Loucy (cell line): ENCODE measurements at regions not wholly inside any gene's neighbourhood (a gene's known extent, or its start where the extent isn't known, plus 50 kb on each side); places are given as distances from the start of the nearest gene placed in this dataset.

Experiments
- H2AFZ ChIP-seq: fragments of 200-600 bp; sonication (generic); 2 replicates; pipeline ENCODE4 v1.6.0; 2016; ENCODE audit warnings: antibody characterized with exemption, mild to moderate bottlenecking, low read length, moderate library complexity
- H3F3A ChIP-seq: fragments of 200-600 bp; 2 replicates; pipeline ENCODE4 v1.6.0; 2016; ENCODE audit warnings: antibody characterized with exemption, low read depth, mild to moderate bottlenecking
- H3K27me3 ChIP-seq: fragments of 200-600 bp; sonication (generic); 2 replicates; pipeline ENCODE4 v1.6.1; 2014; ENCODE audit warnings: low read length, mild to moderate bottlenecking; ENCODE audit not compliant: insufficient read depth, poor library complexity, severe bottlenecking
- H3K36me3 ChIP-seq: fragments of 200-600 bp; sonication (generic); 2 replicates; pipeline ENCODE4 v1.6.1; 2016; ENCODE audit warnings: low read length; ENCODE audit not compliant: insufficient read depth
- H3K4me1 ChIP-seq: fragments of 200-600 bp; sonication (generic); 2 replicates; pipeline ENCODE4 v1.5.1; 2014; ENCODE audit warnings: low read length, mild to moderate bottlenecking; ENCODE audit not compliant: insufficient read depth, poor library complexity, severe bottlenecking
- H3K4me2 ChIP-seq: fragments of 200-600 bp; sonication (generic); 2 replicates; pipeline ENCODE4 v1.6.0; 2014; ENCODE audit warnings: antibody characterized with exemption, low read length, low read depth, mild to moderate bottlenecking; ENCODE audit not compliant: poor library complexity, severe bottlenecking
- H3K4me3 ChIP-seq: fragments of 200-600 bp; sonication (generic); 2 replicates; pipeline ENCODE4 v1.5.1; 2014; ENCODE audit warnings: low read length, mild to moderate bottlenecking, mixed read lengths; ENCODE audit not compliant: poor library complexity, severe bottlenecking
- H3K79me2 ChIP-seq: fragments of 200-600 bp; sonication (generic); 2 replicates; pipeline ENCODE4 v1.6.1; 2014; ENCODE audit warnings: low read length; ENCODE audit not compliant: insufficient read depth
- H3K9ac ChIP-seq: fragments of 200-600 bp; sonication (generic); 2 replicates; pipeline ENCODE4 v1.6.0; 2014; ENCODE audit warnings: mild to moderate bottlenecking, low read depth, low read length, moderate library complexity; ENCODE audit not compliant: poor library complexity, severe bottlenecking
- H3K9me2 ChIP-seq: fragments of 200-600 bp; sonication (generic); replicated peaks from 2 replicates; pipeline ENCODE4 v1.6.1; 2016; ENCODE audit warnings: low read depth, low read length, mixed read lengths
- H3K9me3 ChIP-seq: fragments of 200-600 bp; sonication (generic); 2 replicates; pipeline ENCODE4 v1.6.1; 2014; ENCODE audit warnings: mild to moderate bottlenecking, antibody characterized with exemption, low read length, low read depth; ENCODE audit not compliant: insufficient read depth
- H4K20me1 ChIP-seq: fragments of 200-600 bp; sonication (generic); 2 replicates; pipeline ENCODE4 v1.6.0; 2014; ENCODE audit warnings: antibody characterized with exemption, low read length, mild to moderate bottlenecking; ENCODE audit not compliant: insufficient read depth, poor library complexity, severe bottlenecking
- CTCF ChIP-seq: fragments of 200-600 bp; sonication (generic); conservative IDR thresholded peaks from 2 replicates; pipeline ENCODE4 v1.5.1; 2014; ENCODE audit warnings: mild to moderate bottlenecking, antibody characterized with exemption, low read length
- EZH2phosphoT487 ChIP-seq: fragments of 200-600 bp; IDR thresholded peaks from 2 replicates; pipeline ENCODE4 v1.6.1; 2018; ENCODE audit warnings: antibody characterized with exemption, mild to moderate bottlenecking, moderate library complexity, borderline replicate concordance

GRCh38 chr11:129694538-129694937 is 121.1 kb upstream of the TMEM45B start:
- Histone ChIP-seq H3K9ac (no peak overlapping the region), H3K79me2 (no peaks in the 10 kb centered on the region), H3F3A (no peaks in the 10 kb centered on the region), H3K4me1 (no peaks in the 10 kb centered on the region), H2AFZ (no peak overlapping the region), H3K4me2 (no peak overlapping the region), H3K9me2 (no peaks in the 10 kb centered on the region), H3K27me3 (no peaks in the 10 kb centered on the region), H3K4me3 (no peak overlapping the region), H4K20me1 (no peaks in the 10 kb centered on the region), H3K9me3 (no peaks in the 10 kb centered on the region), H3K36me3 (no peaks in the 10 kb centered on the region)
- TF ChIP-seq CTCF, result peak; percentile 42
- no peak for TF ChIP-seq EZH2phosphoT487

DNA sequence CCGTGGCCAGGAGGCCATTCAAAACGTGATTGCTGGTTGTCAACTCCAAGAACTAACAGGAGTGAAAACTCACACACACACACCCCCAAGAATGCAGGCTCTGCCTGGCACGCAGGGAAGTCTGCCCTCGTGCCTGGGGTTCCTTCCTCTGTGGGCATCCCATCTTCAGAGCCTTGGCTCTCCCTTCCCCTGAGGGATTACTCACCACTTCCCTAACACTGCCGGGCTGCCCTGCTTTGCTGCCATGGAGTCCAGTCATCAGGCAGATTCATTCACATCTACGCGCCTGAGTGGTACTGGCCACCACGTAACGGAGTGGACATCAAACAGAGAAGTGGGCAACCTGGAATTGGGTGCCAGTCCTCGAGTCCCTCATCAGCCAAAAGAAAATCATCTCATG is 120.7 kb upstream of the TMEM45B start:
- Histone ChIP-seq H3K4me3 (peak overlapping the region; percentile 73), H3K79me2 (no peaks in the 10 kb centered on the region), H3K9me2 (no peaks in the 10 kb centered on the region), H3K27me3 (no peaks in the 10 kb centered on the region), H3K4me2 (peak overlapping the region; percentile 81), H3K9ac (no peak overlapping the region), H2AFZ (peak overlapping the region; percentile 99), H3K9me3 (no peaks in the 10 kb centered on the region), H3F3A (no peaks in the 10 kb centered on the region), H3K4me1 (no peaks in the 10 kb centered on the region), H3K36me3 (no peaks in the 10 kb centered on the region), H4K20me1 (no peaks in the 10 kb centered on the region)
- no peak for TF ChIP-seq EZH2phosphoT487
- no peak for TF ChIP-seq CTCF

- Histone ChIP-seq H4K20me1 (no peaks in the 10 kb centered on the region), H3K36me3 (no peaks in the 10 kb centered on the region), H3K9me3 (no peaks in the 10 kb centered on the region), H3K9me2 (no peaks in the 10 kb centered on the region), H3K27me3 (no peaks in the 10 kb centered on the region), H2AFZ (peak overlapping the region; percentile 99), H3K9ac (peak overlapping the region; percentile 43), H3K79me2 (no peaks in the 10 kb centered on the region), H3F3A (no peaks in the 10 kb centered on the region), H3K4me1 (no peaks in the 10 kb centered on the region), H3K4me2 (peak overlapping the region; percentile 81), H3K4me3 (peak overlapping the region; percentile 73)
- TF ChIP-seq EZH2phosphoT487, result no peak
- peak; percentile 62 for TF ChIP-seq CTCF
Measured at GRCh38 chr11:129695571-129696308, 119.9 kb upstream of the TMEM45B start.
